GM21619 (cell line): ENCODE measurements at regions not wholly inside any gene's neighbourhood (a gene's known extent, or its start where the extent isn't known, plus 50 kb on each side); places are given as distances from the start of the nearest gene placed in this dataset.

Experiments used
- ATAC-seq: cut with Tn5 transposase; IDR thresholded peaks from one replicate; pipeline ENCODE4 v1.9.1; 2021; ENCODE audit not compliant: unreplicated experiment

DNA sequence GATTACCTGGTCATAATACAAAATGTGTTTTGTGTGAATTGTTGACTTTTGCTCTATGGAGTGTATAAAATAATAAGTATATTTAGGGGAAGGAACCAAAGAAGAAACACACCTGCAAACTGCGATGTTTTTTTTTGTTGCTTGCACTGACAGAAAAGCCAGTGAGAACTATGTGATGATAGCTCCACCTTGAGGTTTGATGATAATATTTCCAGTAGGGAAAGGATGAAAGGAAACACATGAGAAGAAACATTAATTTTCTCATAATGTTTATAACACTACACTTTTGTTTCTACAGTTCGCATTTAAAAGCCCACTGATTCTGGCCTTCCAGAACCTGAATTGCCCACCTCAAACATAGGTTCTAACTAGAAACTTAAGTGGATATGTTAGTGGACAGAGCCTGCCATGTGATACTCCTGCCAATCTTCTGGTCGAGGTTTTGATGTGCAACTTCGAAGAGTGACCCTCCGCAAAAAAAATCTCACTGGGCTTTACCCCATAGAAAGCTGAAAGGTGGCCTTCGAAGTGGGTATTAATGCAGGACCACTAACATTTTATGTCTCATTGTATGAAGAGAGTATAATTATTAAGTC is 476.4 kb upstream of the SPHKAP start:
- no peak for ATAC-seq

DNA sequence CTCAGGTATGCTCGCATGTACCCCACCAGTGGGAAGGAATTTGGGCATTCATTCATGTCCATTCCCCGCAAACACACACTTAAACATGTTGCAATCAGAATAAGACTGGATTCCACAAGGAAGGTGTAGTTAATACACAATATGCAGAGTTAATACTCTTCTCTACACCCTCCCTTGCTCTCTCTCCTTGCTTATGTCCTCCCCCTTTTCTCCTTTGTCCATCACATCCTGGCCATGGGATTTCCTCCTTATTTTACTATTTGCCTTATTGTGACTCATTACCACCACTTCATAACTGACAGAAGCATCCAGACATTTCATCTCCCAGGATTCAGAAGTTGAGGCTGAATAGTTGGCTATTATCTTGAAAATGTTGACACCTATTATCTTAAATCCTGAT is 473.8 kb upstream of the SPHKAP start:
- no peak for ATAC-seq

DNA sequence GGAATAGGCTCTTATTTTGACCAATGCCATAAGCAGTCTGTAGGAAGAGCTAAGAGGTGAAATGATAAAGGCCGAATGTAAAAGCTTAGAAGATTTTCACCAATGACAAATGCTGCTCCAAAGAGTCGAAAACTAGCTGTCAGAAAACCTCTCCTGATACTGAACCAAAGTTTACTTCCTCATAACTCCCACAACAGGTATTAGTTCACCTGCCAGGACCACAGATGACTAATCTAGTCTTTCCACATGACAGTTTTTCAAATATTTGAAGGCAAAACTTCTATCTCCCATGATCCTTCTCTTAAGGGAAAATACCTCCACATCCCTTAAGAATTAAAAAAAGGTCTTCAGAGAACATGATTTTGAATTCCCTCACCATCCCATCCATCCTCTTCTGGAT is 473.2 kb upstream of the SPHKAP start:
- no peak for ATAC-seq

DNA sequence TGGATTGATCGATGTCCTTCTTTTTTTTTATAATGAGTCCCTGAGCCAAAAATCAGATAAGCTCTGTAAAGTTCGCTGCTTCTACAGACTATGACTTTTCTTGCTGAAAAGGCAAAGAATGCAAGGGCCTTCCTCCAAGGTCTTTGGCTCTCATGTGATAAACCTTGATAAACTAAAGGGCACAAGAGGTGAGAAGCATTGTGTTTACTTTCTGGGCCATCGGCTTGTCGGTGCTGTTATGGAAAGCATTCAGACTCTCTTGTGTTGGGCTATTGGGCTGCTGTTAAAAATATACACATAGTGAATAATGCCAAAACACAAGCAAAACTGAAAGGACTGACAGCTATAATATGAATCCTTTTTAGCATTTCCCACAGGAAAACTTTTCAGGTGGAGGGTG is 472.4 kb upstream of the SPHKAP start:
- no peak for ATAC-seq

DNA sequence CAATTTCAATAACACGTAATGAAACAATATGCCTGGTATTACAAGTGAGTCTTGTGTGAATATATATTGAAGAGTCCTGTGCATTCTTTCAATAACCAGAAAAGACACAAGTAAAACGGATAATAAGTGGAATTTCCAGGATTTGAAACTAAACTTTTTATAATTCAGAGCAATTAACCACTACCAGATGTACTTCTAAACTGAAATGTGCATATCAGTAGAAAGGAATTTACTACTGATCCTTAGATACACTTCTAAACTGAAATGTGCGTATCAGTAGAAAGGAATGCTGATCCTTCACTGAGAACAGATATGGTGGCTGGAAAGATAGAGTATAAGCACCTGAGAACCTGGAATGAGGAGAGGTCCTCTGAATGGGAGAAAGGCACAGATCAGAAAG is 470.9 kb upstream of the SPHKAP start:
- ATAC-seq: no peak

DNA sequence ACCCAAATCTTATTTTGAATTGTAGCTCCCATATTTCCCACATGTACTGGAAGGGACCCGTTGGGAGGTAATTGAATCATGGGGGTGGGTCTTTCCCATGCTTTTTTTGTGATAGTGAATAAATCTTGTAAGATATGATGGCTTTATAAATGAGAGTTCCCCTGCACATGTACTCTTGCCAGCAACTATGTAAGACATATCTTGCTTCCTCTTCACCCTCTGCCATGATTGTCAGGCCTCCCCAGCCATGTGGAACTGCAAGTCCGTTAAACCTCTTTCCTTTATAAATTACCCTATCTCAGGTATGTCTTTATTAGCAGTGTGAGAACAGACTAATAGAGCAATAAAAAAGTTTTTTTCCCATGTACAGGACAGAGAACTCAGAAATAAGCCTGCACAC is 468.4 kb upstream of the SPHKAP start:
- ATAC-seq: no peak

DNA sequence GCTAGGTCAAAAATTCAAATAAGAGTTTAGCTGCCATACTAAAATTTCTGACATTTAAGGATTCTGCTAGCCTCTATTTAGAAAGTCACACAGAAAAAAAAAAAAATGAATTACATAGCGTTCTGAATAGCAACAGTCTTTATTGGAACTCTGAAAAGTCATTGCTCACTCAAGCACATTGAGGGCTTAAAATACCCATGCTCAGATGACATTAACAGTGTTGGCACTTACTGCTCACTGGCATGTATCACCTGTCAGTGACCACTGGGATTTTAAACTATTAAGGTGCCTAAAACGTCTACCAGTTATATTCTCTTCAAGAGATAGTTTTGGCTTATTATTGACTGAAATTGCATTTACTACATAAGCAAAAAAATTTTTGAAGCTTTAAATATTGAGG is 468.0 kb upstream of the SPHKAP start:
- no peak for ATAC-seq

DNA sequence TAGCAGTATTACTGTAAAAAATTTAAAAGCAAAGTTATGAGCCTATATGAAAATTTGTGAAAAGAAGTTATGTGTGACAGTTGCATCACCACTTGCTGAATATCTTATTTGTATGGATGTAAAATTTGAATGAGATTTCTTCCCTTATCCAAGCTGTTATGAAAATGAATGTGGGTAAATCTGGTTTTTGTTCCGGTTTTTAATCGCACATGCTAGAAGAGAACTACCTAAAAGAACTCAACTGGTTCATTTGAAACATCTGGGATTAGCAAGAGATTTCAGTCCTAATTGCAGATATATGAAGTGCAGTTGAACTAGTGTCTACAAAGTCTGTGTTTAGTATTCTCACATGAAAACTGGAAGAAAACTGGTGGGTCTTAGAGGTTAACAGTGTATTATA is 467.1 kb upstream of the SPHKAP start:
- no peak for ATAC-seq

DNA sequence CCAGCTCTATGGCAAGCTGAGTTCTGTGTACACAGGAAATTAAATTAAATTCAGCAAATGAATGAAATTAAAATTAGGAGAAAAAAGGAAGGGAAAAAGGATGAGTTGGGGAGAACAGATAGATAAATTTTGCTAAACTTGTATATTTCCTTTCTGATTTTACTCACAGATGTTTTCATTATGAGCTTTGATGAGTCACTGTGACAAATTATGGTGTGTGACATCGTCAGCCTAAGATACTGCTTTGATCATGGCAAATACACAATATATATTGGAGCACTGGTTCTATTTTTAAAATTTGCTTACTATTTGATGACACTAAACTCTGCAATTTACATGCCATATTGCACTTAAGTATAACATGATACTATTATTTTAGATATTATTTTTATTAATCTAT is 464.6 kb upstream of the SPHKAP start:
- no peak for ATAC-seq

DNA sequence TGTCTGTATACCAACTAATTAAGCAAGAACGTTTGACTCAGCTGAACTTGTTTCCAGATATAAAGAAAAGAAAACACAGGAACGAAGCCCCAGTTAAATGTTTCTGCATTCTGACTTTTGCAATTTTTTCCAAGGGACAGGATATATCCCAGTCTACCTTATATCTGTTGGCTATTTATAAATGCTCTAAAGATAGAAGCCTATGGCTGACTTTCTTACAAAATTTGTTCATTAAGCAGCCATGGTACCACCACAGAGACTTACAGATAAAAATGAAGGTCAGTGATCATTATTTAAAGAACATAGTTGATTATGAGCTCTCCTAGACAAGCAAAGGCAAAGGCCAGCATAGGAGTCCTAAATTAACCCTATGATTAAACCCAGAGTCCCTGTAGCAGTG is 462.7 kb upstream of the SPHKAP start:
- ATAC-seq: no peak

DNA sequence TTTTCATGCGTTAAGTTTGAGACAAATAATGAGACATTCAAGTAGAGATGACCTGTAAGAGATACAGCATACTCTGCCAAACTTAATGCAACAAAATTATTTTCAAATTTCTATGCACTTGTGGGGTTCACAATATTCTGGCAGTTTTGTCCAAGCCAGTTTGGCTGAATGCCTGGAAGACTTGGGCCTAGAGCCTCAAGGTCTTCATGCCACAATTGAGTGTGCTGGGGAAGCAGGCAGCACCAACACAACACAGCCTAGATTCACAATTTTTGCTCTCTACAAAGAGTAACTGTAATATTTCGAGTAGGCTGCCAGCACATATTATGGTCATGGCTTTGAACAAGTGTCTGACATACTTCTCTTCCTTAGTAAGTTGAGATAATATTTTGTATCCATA is 461.4 kb upstream of the SPHKAP start:
- ATAC-seq: no peak

DNA sequence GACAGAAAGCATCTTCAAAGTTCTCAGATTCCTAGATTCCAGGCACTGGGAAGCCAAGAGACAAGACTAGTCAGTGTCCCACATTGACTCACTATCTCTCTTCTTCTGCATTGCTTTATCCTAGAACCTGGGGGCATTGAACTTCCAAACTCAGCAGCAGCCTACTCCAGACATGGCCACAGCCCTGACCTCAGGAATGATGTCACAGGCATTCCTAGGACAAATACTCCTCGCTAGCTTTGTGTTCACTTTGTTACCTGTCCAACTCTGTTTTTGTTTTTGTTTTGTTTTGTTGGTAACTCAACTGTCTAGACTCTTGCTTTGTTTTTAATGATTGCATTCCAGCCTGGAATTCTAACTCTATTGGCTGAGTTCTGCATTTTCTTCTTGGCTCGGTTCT is 449.3 kb upstream of the SPHKAP start:
- ATAC-seq: no peak

DNA sequence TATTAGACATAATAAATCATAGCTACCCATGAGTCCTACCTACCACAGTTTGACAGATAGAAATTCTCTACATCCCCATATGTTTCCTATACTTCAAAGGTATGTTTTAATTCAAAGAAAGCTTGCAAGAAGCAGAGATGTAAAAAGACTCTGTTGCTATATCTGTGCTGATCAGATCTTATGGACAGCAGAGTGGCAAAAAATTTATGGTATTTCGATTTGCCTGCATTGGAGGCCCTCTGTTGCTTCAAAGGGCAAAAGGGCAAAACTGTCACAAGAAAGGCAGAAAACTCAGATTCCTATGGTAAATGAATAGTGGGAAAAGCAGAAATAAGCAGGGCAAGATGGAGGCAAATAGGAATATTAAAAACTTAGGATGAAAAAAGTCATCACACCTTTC is 447.8 kb upstream of the SPHKAP start:
- no peak for ATAC-seq

DNA sequence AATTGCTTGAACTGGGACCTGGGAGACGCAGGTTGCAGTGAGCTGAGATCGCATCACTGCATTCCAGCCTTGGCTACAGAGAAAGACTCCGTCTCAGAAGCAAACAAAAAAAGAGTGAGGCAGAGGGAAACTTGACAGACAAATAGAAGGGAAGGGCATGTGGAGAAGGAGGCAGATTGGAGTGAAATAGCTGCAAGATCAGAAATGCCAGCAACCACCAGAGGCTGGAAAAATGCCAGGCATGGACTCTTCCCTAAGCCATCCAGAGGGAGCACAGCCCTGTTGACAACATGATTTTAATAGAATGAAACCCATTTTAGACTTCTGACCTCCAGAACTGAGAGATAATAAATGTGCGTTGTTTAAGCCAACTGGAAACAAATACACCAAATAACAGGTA is 447.2 kb upstream of the SPHKAP start:
- ATAC-seq: no peak

DNA sequence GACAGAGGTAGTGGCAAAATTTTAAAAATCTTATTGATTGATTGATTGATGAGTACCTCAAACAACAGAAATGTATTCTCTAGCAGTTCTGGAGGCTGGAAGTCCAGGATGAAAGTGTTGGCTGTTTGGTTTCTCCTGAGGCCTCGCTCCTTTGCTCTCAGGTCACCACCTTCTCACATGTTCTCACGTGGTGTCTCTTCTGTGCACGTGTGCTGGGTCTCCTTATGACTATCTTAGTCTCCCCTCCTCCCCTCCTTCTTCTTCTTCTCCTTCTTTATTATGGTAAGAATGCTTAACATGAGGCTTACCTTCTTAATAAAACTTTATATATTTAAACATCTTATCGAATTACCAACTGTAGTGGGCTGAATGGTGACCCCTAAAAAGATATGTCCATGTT is 446.0 kb upstream of the SPHKAP start:
- no peak for ATAC-seq

DNA sequence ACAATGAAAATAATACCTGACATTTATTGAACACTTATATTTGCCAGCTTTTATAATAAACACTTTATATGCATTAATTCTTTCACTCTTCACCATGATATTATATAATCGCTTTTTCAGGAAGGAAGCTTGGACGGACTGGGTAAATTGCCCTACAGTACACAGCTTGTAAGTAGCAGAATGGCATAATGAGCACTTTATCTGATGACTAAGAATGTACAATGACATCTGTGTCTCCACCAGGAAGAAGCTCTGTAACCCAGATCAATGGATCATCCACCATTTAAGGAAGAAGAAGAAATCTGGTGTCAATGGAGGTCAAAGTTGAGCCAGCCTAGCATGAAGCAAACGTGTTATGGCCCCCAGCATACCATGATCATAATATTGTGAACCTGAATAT is 444.0 kb upstream of the SPHKAP start:
- no peak for ATAC-seq

DNA sequence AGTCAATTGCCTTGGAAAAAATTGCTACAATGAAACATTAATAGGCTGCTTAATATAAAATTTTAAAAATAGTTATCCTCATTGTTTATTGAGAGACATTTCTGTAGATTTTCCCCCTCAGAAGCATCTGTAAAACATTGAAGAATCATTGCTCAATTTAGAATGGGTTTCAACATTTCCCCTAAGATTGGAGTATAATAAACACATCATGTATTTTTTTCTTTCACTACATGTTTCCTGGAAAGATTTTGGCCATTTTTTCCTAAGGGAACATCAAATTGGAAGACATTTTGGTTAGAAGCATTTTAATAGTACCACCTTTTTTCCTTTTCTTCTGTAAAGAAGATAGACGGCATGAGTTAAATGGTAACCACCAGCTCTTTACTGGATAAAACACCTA is 443.2 kb upstream of the SPHKAP start:
- no peak for ATAC-seq

DNA sequence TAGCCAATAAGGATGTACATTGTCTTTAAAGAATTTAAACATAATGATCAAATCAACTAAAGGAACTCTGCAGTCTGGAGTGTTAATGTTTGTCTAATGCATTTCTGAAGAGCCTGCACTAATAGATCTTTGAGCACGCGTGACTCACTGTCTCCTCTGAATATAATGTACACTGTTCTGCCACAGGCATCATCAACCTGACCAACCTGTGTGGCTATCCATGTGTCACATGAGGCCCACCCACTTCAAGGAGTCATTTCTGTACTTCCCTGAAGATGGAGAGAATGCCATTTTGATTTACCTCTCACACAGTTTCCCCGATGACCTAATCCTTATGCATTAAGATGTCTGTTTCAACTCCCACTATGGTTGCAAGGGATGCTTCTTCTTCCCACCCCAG is 434.0 kb upstream of the SPHKAP start:
- no peak for ATAC-seq

DNA sequence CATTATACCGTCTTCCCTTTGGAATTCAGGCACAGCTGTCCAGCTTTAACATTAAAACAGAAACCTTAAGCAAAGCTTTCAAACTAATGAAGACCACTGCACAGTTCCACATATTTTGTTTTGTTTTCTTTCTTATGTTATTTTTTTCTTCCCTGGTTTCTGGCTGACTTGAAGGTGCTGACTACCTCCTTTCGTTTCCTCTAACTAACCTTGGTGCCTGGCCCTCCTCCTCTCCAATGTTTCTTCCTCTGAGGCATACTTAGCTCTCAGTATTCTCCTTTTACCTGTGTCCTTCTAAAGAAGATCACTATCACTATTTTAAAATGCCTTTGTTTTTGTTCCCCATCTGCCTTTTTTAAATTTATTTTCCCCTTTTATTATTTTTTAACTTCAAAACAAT is 433.3 kb upstream of the SPHKAP start:
- no peak for ATAC-seq

DNA sequence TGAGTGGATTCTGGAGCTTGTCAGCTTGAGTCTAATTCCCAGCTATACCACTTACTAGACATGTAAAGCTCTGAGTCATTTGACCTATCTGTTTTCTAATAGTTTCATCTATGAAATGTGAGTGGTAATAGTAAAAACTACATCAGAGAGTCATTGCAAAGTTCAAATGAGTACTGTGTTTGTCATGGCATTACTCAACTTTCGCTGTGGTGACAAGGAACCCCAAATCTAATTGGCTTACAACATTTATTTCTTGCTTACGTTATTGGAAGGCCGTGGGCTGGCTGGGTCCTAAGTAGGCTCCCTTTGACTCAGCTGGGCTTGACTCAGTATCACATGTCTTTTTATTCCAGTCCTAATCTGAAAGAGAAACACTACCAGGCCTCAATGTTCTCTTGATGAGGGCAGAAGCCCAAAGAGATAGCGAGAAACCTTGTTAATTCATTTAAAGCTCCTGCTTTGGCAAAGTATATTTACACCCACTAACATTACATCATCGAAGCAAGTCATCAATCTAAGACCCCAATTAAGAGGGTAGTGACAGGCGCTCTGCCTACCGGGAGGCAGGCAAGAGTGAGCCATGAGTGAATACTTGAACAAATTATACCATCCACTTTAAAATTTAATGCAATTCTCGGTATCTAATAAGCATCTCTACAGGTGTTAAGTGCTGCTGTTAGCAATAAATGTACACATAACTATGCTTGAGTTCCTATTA is 431.8 kb upstream of the SPHKAP start:
- ATAC-seq: no peak

DNA sequence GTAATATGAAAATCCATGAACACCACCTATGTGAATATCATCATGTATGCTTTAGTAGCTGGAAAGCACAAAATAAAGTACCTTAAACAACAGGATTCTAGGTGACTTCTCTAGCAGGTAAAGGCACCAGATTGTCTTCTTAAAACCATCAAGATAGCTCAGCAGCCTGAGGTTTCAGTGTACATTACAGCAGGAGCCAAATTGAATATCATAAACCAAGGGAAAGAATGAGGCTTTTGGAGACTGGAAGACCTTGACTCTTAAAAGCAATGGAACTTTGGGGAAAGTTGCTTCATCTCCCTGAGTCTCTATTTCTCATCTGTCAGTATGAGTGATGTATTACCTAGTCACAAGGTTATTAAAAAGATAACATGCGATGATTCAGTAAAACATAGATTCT is 429.7 kb upstream of the SPHKAP start:
- no peak for ATAC-seq

DNA sequence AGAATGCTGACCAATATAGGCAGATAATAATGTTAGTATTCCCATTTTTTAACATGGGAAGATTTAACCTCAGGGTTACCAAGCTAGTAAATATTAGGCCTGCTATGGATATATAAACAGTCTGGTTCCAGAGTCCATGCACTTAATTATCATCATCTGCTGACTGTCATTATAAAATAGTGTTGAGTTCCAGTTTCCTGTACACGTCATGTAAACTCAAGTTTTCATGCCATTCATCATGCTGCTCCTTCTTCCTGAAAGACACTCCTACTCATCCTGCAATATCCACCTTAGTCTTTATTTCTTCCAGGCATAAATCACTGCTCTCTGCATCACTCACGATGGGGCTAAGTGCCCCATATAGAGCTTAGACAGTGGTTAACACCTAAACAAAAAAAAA is 420.8 kb upstream of the SPHKAP start:
- ATAC-seq: no peak

DNA sequence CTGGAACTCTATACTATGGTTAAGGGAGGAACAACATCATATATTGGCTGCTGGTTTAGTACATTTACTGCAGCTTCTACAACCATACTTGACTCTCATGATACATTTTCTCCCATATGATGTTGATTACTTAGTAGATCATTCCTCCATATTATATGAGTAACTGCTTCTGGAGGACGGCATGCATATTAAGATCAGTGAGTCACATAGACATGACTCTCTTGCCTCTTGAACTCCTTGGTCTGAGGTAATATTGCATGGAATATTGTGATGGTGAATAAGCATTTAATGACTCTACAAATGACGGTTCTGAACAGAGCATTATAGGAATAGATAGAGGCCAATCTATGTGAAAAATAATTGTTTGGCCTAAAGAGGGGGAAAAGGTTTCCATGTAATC is 418.8 kb upstream of the SPHKAP start:
- no peak for ATAC-seq
